AG09309 (cell line): ENCODE measurements at regions not wholly inside any gene's neighbourhood (a gene's known extent, or its start where the extent isn't known, plus 50 kb on each side); places are given as distances from the start of the nearest gene placed in this dataset.

ENCODE experiments used
- DNase-seq: peaks from one replicate; pipeline ENCODE4 v3.0.0-alpha.2; 2010; ENCODE audit warnings: low read depth
- H3K4me3 ChIP-seq: 2 replicates; pipeline ENCODE4 v1.5.1; 2011; ENCODE audit warnings: mild to moderate bottlenecking, low read depth, low read length, moderate library complexity; ENCODE audit not compliant: control insufficient read depth
- CTCF ChIP-seq: IDR thresholded peaks from 2 replicates; pipeline ENCODE4 v1.5.1; 2011; ENCODE audit warnings: mild to moderate bottlenecking, low read depth, low read length, inconsistent platforms; ENCODE audit not compliant: insufficient read depth, control insufficient read depth; ENCODE audit errors: missing control alignments

- no peak for DNase-seq
- no peak for TF ChIP-seq CTCF
These were observed 100.8 kb upstream of the WASF3 start for GRCh38 chr13:26456650-26457049.

GRCh38 chr13:26457212-26457611, 100.3 kb upstream of the WASF3 start:
- no peak for TF ChIP-seq CTCF
- H3K4me3 ChIP-seq: no peak overlapping the region
- DNase-seq: no peak

More at GRCh38 chr13:26456650-26457049, 100.8 kb upstream of the WASF3 start:
- no peak overlapping the region for H3K4me3 ChIP-seq

GRCh38 chr13:26458196-26458749, 99.2 kb upstream of the WASF3 start:
- no peak for DNase-seq
- TF ChIP-seq CTCF: no peak
- no peak overlapping the region for H3K4me3 ChIP-seq

GRCh38 chr13:26459276-26460131, 98.0 kb upstream of the WASF3 start:
- TF ChIP-seq CTCF: no peak
- no peak overlapping the region for H3K4me3 ChIP-seq
- DNase-seq: no peak

- no peak for TF ChIP-seq CTCF
- H3K4me3 ChIP-seq: no peak overlapping the region
- DNase-seq: no peak
These were observed 96.8 kb upstream of the WASF3 start for GRCh38 chr13:26460648-26461047.

GRCh38 chr13:26463296-26463695, 94.2 kb upstream of the WASF3 start:
- TF ChIP-seq CTCF: no peak
- H3K4me3 ChIP-seq: no peak overlapping the region
- no peak for DNase-seq
